ENCODE measurements at regions not wholly inside any gene's neighbourhood (a gene's known extent, or its start where the extent isn't known, plus 50 kb on each side); places are given as distances from the start of the nearest gene placed in this dataset.

GRCh38 chr4:72641611-72642010, 72.6 kb upstream of the ADAMTS3 start:
- no peak for TF ChIP-seq CTCF (IDR thresholded peaks at IDR 0.05)
- TF ChIP-seq POLR2AphosphoS5 (IDR thresholded peaks at IDR 0.05; ENCODE audit: insufficient read depth in 1 of 2, low read depth in 1 of 2) = no peak
- no peak for TF ChIP-seq POLR2A (IDR thresholded peaks at IDR 0.05)
